H9 (cell line): ENCODE measurements at regions not wholly inside any gene's neighbourhood (a gene's known extent, or its start where the extent isn't known, plus 50 kb on each side); places are given as distances from the start of the nearest gene placed in this dataset.
"Not testable (repeated sequence)": the region's sequence is repeated elsewhere in the genome, so short reads cannot be mapped to it uniquely, and the experiment has no call there.

ENCODE experiments used
- DNase-seq: peaks from one replicate; pipeline ENCODE4 v3.0.0-alpha.2; 2017
- H2AFZ ChIP-seq: one replicate; pipeline ENCODE4 v1.6.1; 2013; ENCODE audit warnings: mild to moderate bottlenecking, low read length, control low read depth, moderate library complexity
- H2AK5ac ChIP-seq: 2 replicates; pipeline ENCODE4 v1.6.1; 2013; ENCODE audit warnings: low read length, control low read depth, mixed read lengths; ENCODE audit not compliant: insufficient read length
- H2BK120ac ChIP-seq: one replicate; pipeline ENCODE4 v1.6.1; 2013; ENCODE audit warnings: low read depth, mild to moderate bottlenecking, low read length, control low read depth, inconsistent platforms; ENCODE audit not compliant: poor library complexity, severe bottlenecking
- H2BK12ac ChIP-seq: 2 replicates; pipeline ENCODE4 v1.6.1; 2013; ENCODE audit warnings: low read length, control low read depth, mixed read lengths, low read depth; ENCODE audit not compliant: insufficient read length
- H2BK15ac ChIP-seq: 2 replicates; pipeline ENCODE4 v1.6.1; 2013; ENCODE audit warnings: low read depth, low read length, control low read depth
- H2BK20ac ChIP-seq: one replicate; pipeline ENCODE4 v1.6.1; 2013; ENCODE audit warnings: low read depth, mild to moderate bottlenecking, low read length, control low read depth, inconsistent platforms; ENCODE audit not compliant: poor library complexity, severe bottlenecking
- H2BK5ac ChIP-seq: 2 replicates; pipeline ENCODE4 v1.6.1; 2013; ENCODE audit warnings: low read length, control low read depth, mixed read lengths; ENCODE audit not compliant: insufficient read length
- H3K14ac ChIP-seq: 2 replicates; pipeline ENCODE4 v1.6.1; 2013; ENCODE audit warnings: low read length, control low read depth; ENCODE audit not compliant: insufficient read depth
- H3K18ac ChIP-seq: 2 replicates; pipeline ENCODE4 v1.6.1; 2013; ENCODE audit warnings: low read depth, mild to moderate bottlenecking, mixed read lengths, low read length, control low read depth; ENCODE audit not compliant: insufficient read length
- H3K23ac ChIP-seq: 2 replicates; pipeline ENCODE4 v1.6.1; 2013; ENCODE audit warnings: low read length, control low read depth, mixed read lengths, low read depth; ENCODE audit not compliant: insufficient read length
- H3K23me2 ChIP-seq: 2 replicates; pipeline ENCODE4 v1.6.1; 2013; ENCODE audit warnings: low read depth, mild to moderate bottlenecking, mixed read lengths, low read length, control low read depth; ENCODE audit not compliant: insufficient read length, poor library complexity, severe bottlenecking
- H3K27ac ChIP-seq: 2 replicates; pipeline ENCODE4 v1.5.1; 2013; ENCODE audit warnings: low read length, control low read depth, mixed read lengths, low read depth; ENCODE audit not compliant: insufficient read length
- H3K27me3 ChIP-seq: 2 replicates; pipeline ENCODE4 v1.6.1; 2013; ENCODE audit warnings: low read length, control low read depth, inconsistent platforms; ENCODE audit not compliant: insufficient read depth
- H3K4ac ChIP-seq: 2 replicates; pipeline ENCODE4 v1.6.1; 2013; ENCODE audit warnings: low read depth, mild to moderate bottlenecking, control low read depth, inconsistent platforms, low read length, moderate library complexity
- H3K4me1 ChIP-seq: 2 replicates; pipeline ENCODE4 v1.6.1; 2013; ENCODE audit warnings: low read length, control low read depth, inconsistent platforms; ENCODE audit not compliant: insufficient read depth
- H3K4me2 ChIP-seq: 2 replicates; pipeline ENCODE4 v1.6.1; 2013; ENCODE audit warnings: low read length, control low read depth, mixed read lengths; ENCODE audit not compliant: insufficient read length, insufficient read depth
- H3K56ac ChIP-seq: 2 replicates; pipeline ENCODE4 v1.6.1; 2013; ENCODE audit warnings: low read depth, mild to moderate bottlenecking, mixed read lengths, low read length, control low read depth; ENCODE audit not compliant: insufficient read length
- H3K79me1 ChIP-seq: 2 replicates; pipeline ENCODE4 v1.6.1; 2013; ENCODE audit warnings: low read depth, mild to moderate bottlenecking, moderate library complexity, low read length, control low read depth, inconsistent platforms; ENCODE audit not compliant: insufficient read depth, poor library complexity, severe bottlenecking
- H3K79me2 ChIP-seq: 2 replicates; pipeline ENCODE4 v1.6.1; 2013; ENCODE audit warnings: low read length, control low read depth, inconsistent platforms; ENCODE audit not compliant: insufficient read depth
- H3K9ac ChIP-seq: 2 replicates; pipeline ENCODE4 v1.6.1; 2013; ENCODE audit warnings: low read length, control low read depth, mixed read lengths; ENCODE audit not compliant: insufficient read length; ENCODE audit errors: extremely low read depth
- H3K9me3 ChIP-seq: one replicate; pipeline ENCODE4 v1.6.1; 2013; ENCODE audit warnings: low read depth, low read length, inconsistent platforms; ENCODE audit not compliant: control insufficient read depth
- H3T11ph ChIP-seq: one replicate; pipeline ENCODE4 v1.6.1; 2013; ENCODE audit warnings: mild to moderate bottlenecking, low read length, control low read depth, inconsistent platforms
- H4K20me1 ChIP-seq: one replicate; pipeline ENCODE4 v1.6.1; 2013; ENCODE audit not compliant: control insufficient read depth, insufficient read length, insufficient read depth
- H4K5ac ChIP-seq: 2 replicates; pipeline ENCODE4 v1.6.1; 2013; ENCODE audit warnings: low read depth, mild to moderate bottlenecking, mixed read lengths, low read length, control low read depth; ENCODE audit not compliant: insufficient read length
- H4K8ac ChIP-seq: replicated peaks from 2 replicates; pipeline ENCODE4 v1.6.1; 2013; ENCODE audit warnings: low read length, control low read depth, mixed read lengths, low read depth; ENCODE audit not compliant: insufficient read length
- H4K91ac ChIP-seq: 2 replicates; pipeline ENCODE4 v1.6.1; 2013; ENCODE audit warnings: low read depth, mild to moderate bottlenecking, moderate library complexity, mixed read lengths, low read length, control low read depth; ENCODE audit not compliant: insufficient read length
- H3K27ac Mint-ChIP-seq, 3 experiments: 2 replicates in 2 of 3; 3 replicates in 1 of 3; pipeline ENCODE4 v1.8.0; 2020 to 2021; ENCODE audit warnings: mixed read lengths in 3 of 3, mild to moderate bottlenecking in 1 of 3, moderate library complexity in 1 of 3
- H3K27me3 Mint-ChIP-seq: 2 replicates; pipeline ENCODE4 v1.8.0; 2021; ENCODE audit warnings: low read depth, mild to moderate bottlenecking, moderate library complexity, mixed read lengths
- H3K36me3 Mint-ChIP-seq, 3 experiments: 2 replicates in 2 of 3; 3 replicates in 1 of 3; pipeline ENCODE4 v1.8.0; 2020 to 2021; ENCODE audit warnings: low read depth in 3 of 3, mixed read lengths in 3 of 3; ENCODE audit not compliant: insufficient read depth in 1 of 3
- H3K4me1 Mint-ChIP-seq, 2 experiments: 2 replicates each; pipeline ENCODE4 v1.8.0; 2020; ENCODE audit warnings: mixed read lengths in 2 of 2
- H3K4me3 Mint-ChIP-seq, 2 experiments: 2 replicates in 1 of 2; 3 replicates in 1 of 2; pipeline ENCODE4 v1.8.0; 2020 to 2021; ENCODE audit warnings: mild to moderate bottlenecking in 2 of 2, mixed read lengths in 2 of 2, moderate library complexity in 1 of 2
- H3K9me3 Mint-ChIP-seq, 2 experiments: 2 replicates in 1 of 2; 3 replicates in 1 of 2; pipeline ENCODE4 v1.8.0; 2020; ENCODE audit warnings: mild to moderate bottlenecking in 2 of 2, mixed read lengths in 2 of 2, moderate library complexity in 1 of 2
- WGBS: extraction: QIAGEN DNeasy Blood & Tissue Kit; methylation state at CpG from one replicate; pipeline ENCODE4 v1.1.7; 2013; ENCODE audit warnings: missing lambda C conversion rate, low lambda C conversion rate, mixed read lengths; ENCODE audit not compliant: insufficient read length; ENCODE audit errors: extremely low coverage; 5-methylcytosine and 5-hydroxymethylcytosine counted together

GRCh38 chr22:11607215-11607614 lies 3920.8 kb upstream of the OR11H1 start:
- not testable (repeated sequence) for H3K23me2 ChIP-seq, H3K14ac ChIP-seq, H2AK5ac ChIP-seq, H4K91ac ChIP-seq, H2BK12ac ChIP-seq, H3K79me1 ChIP-seq, H4K5ac ChIP-seq, H2BK15ac ChIP-seq, H3K27me3 Mint-ChIP-seq, H3T11ph ChIP-seq, H3K4me1 ChIP-seq, H4K20me1 ChIP-seq, H3K9ac ChIP-seq, H3K27ac Mint-ChIP-seq, H3K4me3 Mint-ChIP-seq, H4K8ac ChIP-seq, H3K27me3 ChIP-seq, H3K4me2 ChIP-seq, H2BK20ac ChIP-seq, H2BK5ac ChIP-seq, H2BK120ac ChIP-seq, H2AFZ ChIP-seq, DNase-seq, H3K27ac ChIP-seq, H3K79me2 ChIP-seq, H3K23ac ChIP-seq, H3K56ac ChIP-seq, H3K4me1 Mint-ChIP-seq, H3K4ac ChIP-seq, H3K18ac ChIP-seq
- peaks cover 38 to 62% (median 41%) of the 10 kb centered on the region in 3 experiments for H3K36me3 Mint-ChIP-seq
- H3K9me3 ChIP-seq = peaks cover 51% of the 10 kb centered on the region
- no CpG with 5 or more reads among the region's 8 CpGs for WGBS
- peaks cover 95 to 97% of the 10 kb centered on the region in 2 experiments for H3K9me3 Mint-ChIP-seq

DNA sequence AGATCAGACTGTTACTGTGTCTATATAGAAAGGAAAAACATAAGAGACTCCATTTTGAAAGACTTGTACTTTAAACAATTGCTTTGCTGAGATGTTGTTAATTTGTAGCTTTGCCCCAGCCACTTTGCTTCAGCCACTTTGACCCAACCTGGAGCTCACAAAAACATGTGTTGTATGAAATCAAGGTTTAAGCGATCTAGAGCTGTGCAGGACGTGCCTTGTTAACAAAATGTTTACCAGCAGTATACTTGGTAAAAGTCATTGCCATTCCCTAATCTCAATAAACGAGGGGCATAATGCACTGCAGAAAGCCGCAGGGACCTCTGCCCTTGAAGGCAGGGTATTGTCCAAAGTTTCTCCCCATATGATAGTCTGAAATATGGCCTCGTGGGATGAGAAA lies 3919.5 kb upstream of the OR11H1 start:
- not testable (repeated sequence) for H3K79me2 ChIP-seq
- WGBS = no CpG with 5 or more reads among the region's 5 CpGs
- H3K9me3 ChIP-seq = peaks cover 63% of the 10 kb centered on the region

More for the DNA sequence above, 3919.5 kb upstream of the OR11H1 start:
- not testable (repeated sequence) for H2BK5ac ChIP-seq, H3K23ac ChIP-seq, H3K23me2 ChIP-seq, H3K14ac ChIP-seq, H3K4me1 ChIP-seq, H3T11ph ChIP-seq, H2BK20ac ChIP-seq, H3K79me1 ChIP-seq, DNase-seq, H3K27ac ChIP-seq, H4K91ac ChIP-seq, H3K9ac ChIP-seq, H3K4me3 Mint-ChIP-seq, H3K4me1 Mint-ChIP-seq, H3K27me3 ChIP-seq, H3K4me2 ChIP-seq, H2BK12ac ChIP-seq, H3K27ac Mint-ChIP-seq, H4K8ac ChIP-seq, H4K20me1 ChIP-seq, H2AFZ ChIP-seq, H4K5ac ChIP-seq, H2AK5ac ChIP-seq, H3K18ac ChIP-seq, H2BK120ac ChIP-seq, H3K4ac ChIP-seq, H2BK15ac ChIP-seq, H3K56ac ChIP-seq
- H3K9me3 Mint-ChIP-seq = peaks cover 95 to 98% of the 10 kb centered on the region in 2 experiments
- peaks cover 41 to 70% (median 48%) of the 10 kb centered on the region in 3 experiments for H3K36me3 Mint-ChIP-seq
- H3K27me3 Mint-ChIP-seq = peaks cover 16% of the 10 kb centered on the region
